Esophagus squamous epithelium (tissue), 4 donors: ENCODE measurements at regions not wholly inside any gene's neighbourhood (a gene's known extent, or its start where the extent isn't known, plus 50 kb on each side); places are given as distances from the start of the nearest gene placed in this dataset.

Source experiments
- CTCF ChIP-seq, 6 experiments: fragments of 450-650 bp in 4 of 6; fragments of 200-600 bp in 2 of 6; sonication (generic) in 2 of 6; IDR thresholded peaks; one replicate each; pipeline ENCODE4 v1.5.1; 2016 to 2019; ENCODE audit warnings: antibody characterized with exemption in 6 of 6, mild to moderate bottlenecking in 4 of 6, moderate library complexity in 4 of 6
- POLR2A ChIP-seq, 4 donors: fragments of 450-650 bp; IDR thresholded peaks; one replicate each; pipeline ENCODE4 v1.6.1; 2017; ENCODE audit warnings: antibody characterized with exemption in 4 of 4, mild to moderate bottlenecking in 4 of 4, moderate library complexity in 3 of 4

GRCh38 chr13:22648320-22648801, 532.4 kb upstream of the SGCG start:
- TF ChIP-seq POLR2A (IDR thresholded peaks at IDR 0.05): no peak
- no peak for TF ChIP-seq CTCF (IDR thresholded peaks at IDR 0.05)
